SJSA1 (cell line): ENCODE measurements at regions not wholly inside any gene's neighbourhood (a gene's known extent, or its start where the extent isn't known, plus 50 kb on each side); places are given as distances from the start of the nearest gene placed in this dataset.

Source experiments
- DNase-seq, 2 experiments: peaks; one replicate each; pipeline ENCODE4 v3.0.0-alpha.2; 2015 to 2020; ENCODE audit warnings: low spot score in 2 of 2, low read depth in 1 of 2
- H3K27ac ChIP-seq: fragments of 250-450 bp; sonication (Bioruptor Pico); 2 replicates; pipeline ENCODE4 v1.5.1; 2020; ENCODE audit warnings: mild to moderate bottlenecking, moderate library complexity
- H3K27me3 ChIP-seq: fragments of 250-450 bp; sonication (Bioruptor Pico); replicated peaks from 2 replicates; pipeline ENCODE4 v1.5.1; 2020; ENCODE audit warnings: mild to moderate bottlenecking, moderate library complexity
- H3K36me3 ChIP-seq: fragments of 250-450 bp; sonication (Bioruptor Pico); 2 replicates; pipeline ENCODE4 v1.5.1; 2020; ENCODE audit warnings: mild to moderate bottlenecking
- H3K4me1 ChIP-seq: fragments of 250-450 bp; sonication (Bioruptor Pico); replicated peaks from 2 replicates; pipeline ENCODE4 v1.6.1; 2021; ENCODE audit warnings: mild to moderate bottlenecking
- H3K4me3 ChIP-seq: fragments of 250-450 bp; sonication (Bioruptor Pico); 2 replicates; pipeline ENCODE4 v1.5.1; 2020; ENCODE audit warnings: mild to moderate bottlenecking
- H3K9me3 ChIP-seq: fragments of 250-450 bp; sonication (Bioruptor Pico); replicated peaks from 2 replicates; pipeline ENCODE4 v1.5.1; 2020; ENCODE audit warnings: mild to moderate bottlenecking

- Histone ChIP-seq H3K27ac (no peak overlapping the region), H3K27me3 (no peaks in the 10 kb centered on the region), H3K4me3 (no peak overlapping the region), H3K4me1 (no peaks in the 10 kb centered on the region), H3K9me3 (no peaks in the 10 kb centered on the region), H3K36me3 (no peaks in the 10 kb centered on the region)
- no peak for DNase-seq
Observed at GRCh38 chr9:36749461-36749860, 176.8 kb downstream of the MELK start.

GRCh38 chr9:36750630-36751029 lies 177.9 kb downstream of the MELK start:
- no peaks in the 10 kb centered on the region for H3K27me3 ChIP-seq
- no peaks in the 10 kb centered on the region for H3K36me3 ChIP-seq
- H3K4me3 ChIP-seq, result no peak overlapping the region
- H3K4me1 ChIP-seq, result no peaks in the 10 kb centered on the region
- no peak overlapping the region for H3K27ac ChIP-seq
- DNase-seq, result no peak
- no peaks in the 10 kb centered on the region for H3K9me3 ChIP-seq

GRCh38 chr9:36755019-36755418 lies 182.3 kb downstream of the MELK start:
- DNase-seq, result no peak
- no peaks in the 10 kb centered on the region for H3K27me3 ChIP-seq
- H3K4me3 ChIP-seq, result no peak overlapping the region
- no peaks in the 10 kb centered on the region for H3K36me3 ChIP-seq
- no peaks in the 10 kb centered on the region for H3K9me3 ChIP-seq
- H3K27ac ChIP-seq, result no peak overlapping the region
- H3K4me1 ChIP-seq, result no peaks in the 10 kb centered on the region

GRCh38 chr9:36759141-36759540 lies 186.4 kb downstream of the MELK start:
- DNase-seq, result no peak
- Histone ChIP-seq H3K36me3 (no peaks in the 10 kb centered on the region), H3K9me3 (no peaks in the 10 kb centered on the region), H3K4me3 (no peak overlapping the region), H3K27me3 (no peaks in the 10 kb centered on the region), H3K27ac (no peak overlapping the region), H3K4me1 (no peaks in the 10 kb centered on the region)

GRCh38 chr9:36759976-36760375 lies 187.3 kb downstream of the MELK start:
- Histone ChIP-seq H3K36me3 (no peaks in the 10 kb centered on the region), H3K4me1 (no peaks in the 10 kb centered on the region), H3K4me3 (no peak overlapping the region), H3K27ac (no peak overlapping the region), H3K27me3 (no peaks in the 10 kb centered on the region), H3K9me3 (no peaks in the 10 kb centered on the region)
- no peak for DNase-seq

GRCh38 chr9:36760667-36761420 lies 188.1 kb downstream of the MELK start:
- Histone ChIP-seq H3K4me1 (no peaks in the 10 kb centered on the region), H3K27me3 (no peaks in the 10 kb centered on the region), H3K27ac (no peak overlapping the region), H3K9me3 (no peaks in the 10 kb centered on the region), H3K36me3 (no peaks in the 10 kb centered on the region), H3K4me3 (no peak overlapping the region)
- no peak for DNase-seq

- H3K27ac ChIP-seq, result no peak overlapping the region
- H3K9me3 ChIP-seq, result no peaks in the 10 kb centered on the region
- H3K36me3 ChIP-seq, result no peaks in the 10 kb centered on the region
- H3K27me3 ChIP-seq, result no peaks in the 10 kb centered on the region
- no peaks in the 10 kb centered on the region for H3K4me1 ChIP-seq
- DNase-seq, result no peak
- no peak overlapping the region for H3K4me3 ChIP-seq
Observed at GRCh38 chr9:36762958-36763357, 190.3 kb downstream of the MELK start.

GRCh38 chr9:36763778-36764177 lies 191.1 kb downstream of the MELK start:
- no peak overlapping the region for H3K27ac ChIP-seq
- no peaks in the 10 kb centered on the region for H3K27me3 ChIP-seq
- H3K4me1 ChIP-seq, result no peaks in the 10 kb centered on the region
- no peaks in the 10 kb centered on the region for H3K9me3 ChIP-seq
- DNase-seq, result no peak
- H3K4me3 ChIP-seq, result no peak overlapping the region
- no peaks in the 10 kb centered on the region for H3K36me3 ChIP-seq

- H3K4me3 ChIP-seq, result no peak overlapping the region
- no peaks in the 10 kb centered on the region for H3K27me3 ChIP-seq
- H3K4me1 ChIP-seq, result no peaks in the 10 kb centered on the region
- DNase-seq, result no peak
- no peaks in the 10 kb centered on the region for H3K36me3 ChIP-seq
- no peaks in the 10 kb centered on the region for H3K9me3 ChIP-seq
- H3K27ac ChIP-seq, result no peak overlapping the region
Observed at GRCh38 chr9:36764364-36765076, 191.8 kb downstream of the MELK start.

GRCh38 chr9:36765077-36765390 lies 192.3 kb downstream of the MELK start:
- no peaks in the 10 kb centered on the region for H3K4me1 ChIP-seq
- DNase-seq, result no peak
- no peaks in the 10 kb centered on the region for H3K36me3 ChIP-seq
- H3K9me3 ChIP-seq, result no peaks in the 10 kb centered on the region
- H3K27me3 ChIP-seq, result no peaks in the 10 kb centered on the region
- no peak overlapping the region for H3K4me3 ChIP-seq
- no peak overlapping the region for H3K27ac ChIP-seq

GRCh38 chr9:36765468-36766341 lies 193.0 kb downstream of the MELK start:
- no peak overlapping the region for H3K27ac ChIP-seq
- H3K27me3 ChIP-seq, result no peaks in the 10 kb centered on the region

GRCh38 chr9:36768677-36769076 lies 196.0 kb downstream of the MELK start:
- Histone ChIP-seq H3K4me1 (no peaks in the 10 kb centered on the region), H3K36me3 (no peaks in the 10 kb centered on the region), H3K27me3 (no peaks in the 10 kb centered on the region), H3K4me3 (no peak overlapping the region), H3K9me3 (no peaks in the 10 kb centered on the region), H3K27ac (no peak overlapping the region)
- no peak for DNase-seq

More at GRCh38 chr9:36765468-36766341, 193.0 kb downstream of the MELK start:
- DNase-seq, result no peak
- Histone ChIP-seq H3K9me3 (no peaks in the 10 kb centered on the region), H3K4me3 (no peak overlapping the region), H3K36me3 (no peaks in the 10 kb centered on the region), H3K4me1 (no peaks in the 10 kb centered on the region)

GRCh38 chr9:36770025-36770424 lies 197.3 kb downstream of the MELK start:
- Histone ChIP-seq H3K4me3 (no peak overlapping the region), H3K9me3 (no peaks in the 10 kb centered on the region), H3K4me1 (no peaks in the 10 kb centered on the region), H3K27ac (no peak overlapping the region), H3K36me3 (no peaks in the 10 kb centered on the region), H3K27me3 (no peaks in the 10 kb centered on the region)
- DNase-seq, result no peak
